Choroid plexus epithelial cell (primary cell): ENCODE measurements at regions not wholly inside any gene's neighbourhood (a gene's known extent, or its start where the extent isn't known, plus 50 kb on each side); places are given as distances from the start of the nearest gene placed in this dataset.

Source experiments
- DNase-seq: peaks from one replicate; pipeline ENCODE4 v3.0.0-alpha.2; 2010; ENCODE audit warnings: low read depth
- H3K4me3 ChIP-seq: 2 replicates; pipeline ENCODE4 v1.5.1; 2011; ENCODE audit warnings: low read depth, mild to moderate bottlenecking, control low read depth, low read length, moderate library complexity
- CTCF ChIP-seq: conservative IDR thresholded peaks from 2 replicates; pipeline ENCODE4 v1.5.1; 2011; ENCODE audit warnings: low read depth, mild to moderate bottlenecking, control low read depth, inconsistent platforms, low read length, moderate library complexity

GRCh38 chr7:121643320-121643719 lies 229.6 kb upstream of the PTPRZ1 start:
- no peak for TF ChIP-seq CTCF
- DNase-seq: no peak

GRCh38 chr7:121639705-121640104 lies 233.3 kb upstream of the PTPRZ1 start:
- DNase-seq: no peak
- H3K4me3 ChIP-seq: no peak overlapping the region
- no peak for TF ChIP-seq CTCF

More at GRCh38 chr7:121643320-121643719, 229.6 kb upstream of the PTPRZ1 start:
- no peak overlapping the region for H3K4me3 ChIP-seq

- no peak for DNase-seq
- no peak for TF ChIP-seq CTCF
- H3K4me3 ChIP-seq: no peak overlapping the region
Measured at GRCh38 chr7:121638286-121638685, 234.7 kb upstream of the PTPRZ1 start.

GRCh38 chr7:121634356-121634755 lies 238.2 kb upstream of the FAM3C start:
- TF ChIP-seq CTCF: no peak
- no peak for DNase-seq
- no peak overlapping the region for H3K4me3 ChIP-seq

GRCh38 chr7:121633186-121633585 lies 237.1 kb upstream of the FAM3C start:
- H3K4me3 ChIP-seq: no peak overlapping the region
- DNase-seq: no peak
- no peak for TF ChIP-seq CTCF

- DNase-seq: peak; percentile 41
- TF ChIP-seq CTCF: no peak
- no peak overlapping the region for H3K4me3 ChIP-seq
Measured at GRCh38 chr7:121624958-121625357, 228.8 kb upstream of the FAM3C start.

- TF ChIP-seq CTCF: no peak
- H3K4me3 ChIP-seq: no peak overlapping the region
- DNase-seq: no peak
Measured at GRCh38 chr7:121623130-121623872, 227.2 kb upstream of the FAM3C start.
